Ishikawa (cell line): ENCODE measurements at regions not wholly inside any gene's neighbourhood (a gene's known extent, or its start where the extent isn't known, plus 50 kb on each side); places are given as distances from the start of the nearest gene placed in this dataset.

Experiments used
- CEBPB ChIP-seq: IDR thresholded peaks from 2 replicates; pipeline ENCODE4 v1.6.1; 2012
- CREB1 ChIP-seq: IDR thresholded peaks from 2 replicates; pipeline ENCODE4 v1.6.1; 2012; ENCODE audit warnings: low read depth
- EGR1 ChIP-seq: IDR thresholded peaks from 2 replicates; pipeline ENCODE4 v1.6.1; 2012
- EP300 ChIP-seq: IDR thresholded peaks from 2 replicates; pipeline ENCODE4 v1.6.1; 2012; ENCODE audit warnings: borderline replicate concordance
- FOXM1 ChIP-seq: IDR thresholded peaks from 2 replicates; pipeline ENCODE4 v1.6.1; 2012; ENCODE audit warnings: low read depth, borderline replicate concordance
- NFIC ChIP-seq: IDR thresholded peaks from 2 replicates; pipeline ENCODE4 v1.6.1; 2012
- RAD21 ChIP-seq: IDR thresholded peaks from 2 replicates; pipeline ENCODE4 v1.6.1; 2012; ENCODE audit warnings: low read depth
- TAF1 ChIP-seq: IDR thresholded peaks from 2 replicates; pipeline ENCODE4 v1.6.1; 2012; ENCODE audit warnings: low read depth, mild to moderate bottlenecking
- TCF12 ChIP-seq: IDR thresholded peaks from 2 replicates; pipeline ENCODE4 v1.6.1; 2012; ENCODE audit warnings: low read depth
- TEAD4 ChIP-seq: IDR thresholded peaks from 2 replicates; pipeline ENCODE4 v1.6.1; 2012
- YY1 ChIP-seq: IDR thresholded peaks from 2 replicates; pipeline ENCODE4 v1.6.1; 2012; ENCODE audit warnings: low read depth
- ZBTB7A ChIP-seq: IDR thresholded peaks from 2 replicates; pipeline ENCODE4 v1.6.1; 2012; ENCODE audit warnings: low read depth
- TF ChIP-seq, protein P1 (sequence below): IDR thresholded peaks from 2 replicates; pipeline ENCODE4 v1.6.1; 2012; ENCODE audit warnings: low read depth, mild to moderate bottlenecking
- TF ChIP-seq, protein P2 (sequence below): IDR thresholded peaks from 2 replicates; pipeline ENCODE4 v1.6.1; 2012
- TF ChIP-seq, protein P3 (sequence below): IDR thresholded peaks from 2 replicates; pipeline ENCODE4 v1.6.1; 2012

DNA sequence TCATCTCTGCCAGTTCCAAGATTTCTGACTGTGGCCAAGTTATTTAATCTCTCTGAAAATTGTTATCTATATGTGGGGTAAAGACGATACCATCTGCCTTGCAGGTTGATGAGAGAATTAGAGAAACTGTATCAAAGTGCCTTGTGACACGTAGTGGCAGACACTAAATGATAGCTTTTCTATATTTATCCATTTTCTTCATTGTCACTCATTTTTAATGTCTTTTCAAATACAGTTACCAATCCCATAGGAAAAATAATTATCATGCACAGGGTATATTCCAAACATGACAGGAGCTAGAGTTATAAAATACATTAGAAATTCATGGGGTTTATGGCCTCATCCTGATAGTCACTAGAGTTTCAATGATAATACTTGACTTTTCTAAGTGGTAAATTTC lies 95.6 kb upstream of the NOL4 start:
- TF ChIP-seq CEBPB (no peak), TAF1 (no peak), EP300 (no peak), TCF12 (no peak)
- TF ChIP-seq, protein P1, sequence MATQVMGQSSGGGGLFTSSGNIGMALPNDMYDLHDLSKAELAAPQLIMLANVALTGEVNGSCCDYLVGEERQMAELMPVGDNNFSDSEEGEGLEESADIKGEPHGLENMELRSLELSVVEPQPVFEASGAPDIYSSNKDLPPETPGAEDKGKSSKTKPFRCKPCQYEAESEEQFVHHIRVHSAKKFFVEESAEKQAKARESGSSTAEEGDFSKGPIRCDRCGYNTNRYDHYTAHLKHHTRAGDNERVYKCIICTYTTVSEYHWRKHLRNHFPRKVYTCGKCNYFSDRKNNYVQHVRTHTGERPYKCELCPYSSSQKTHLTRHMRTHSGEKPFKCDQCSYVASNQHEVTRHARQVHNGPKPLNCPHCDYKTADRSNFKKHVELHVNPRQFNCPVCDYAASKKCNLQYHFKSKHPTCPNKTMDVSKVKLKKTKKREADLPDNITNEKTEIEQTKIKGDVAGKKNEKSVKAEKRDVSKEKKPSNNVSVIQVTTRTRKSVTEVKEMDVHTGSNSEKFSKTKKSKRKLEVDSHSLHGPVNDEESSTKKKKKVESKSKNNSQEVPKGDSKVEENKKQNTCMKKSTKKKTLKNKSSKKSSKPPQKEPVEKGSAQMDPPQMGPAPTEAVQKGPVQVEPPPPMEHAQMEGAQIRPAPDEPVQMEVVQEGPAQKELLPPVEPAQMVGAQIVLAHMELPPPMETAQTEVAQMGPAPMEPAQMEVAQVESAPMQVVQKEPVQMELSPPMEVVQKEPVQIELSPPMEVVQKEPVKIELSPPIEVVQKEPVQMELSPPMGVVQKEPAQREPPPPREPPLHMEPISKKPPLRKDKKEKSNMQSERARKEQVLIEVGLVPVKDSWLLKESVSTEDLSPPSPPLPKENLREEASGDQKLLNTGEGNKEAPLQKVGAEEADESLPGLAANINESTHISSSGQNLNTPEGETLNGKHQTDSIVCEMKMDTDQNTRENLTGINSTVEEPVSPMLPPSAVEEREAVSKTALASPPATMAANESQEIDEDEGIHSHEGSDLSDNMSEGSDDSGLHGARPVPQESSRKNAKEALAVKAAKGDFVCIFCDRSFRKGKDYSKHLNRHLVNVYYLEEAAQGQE: no peak

DNA sequence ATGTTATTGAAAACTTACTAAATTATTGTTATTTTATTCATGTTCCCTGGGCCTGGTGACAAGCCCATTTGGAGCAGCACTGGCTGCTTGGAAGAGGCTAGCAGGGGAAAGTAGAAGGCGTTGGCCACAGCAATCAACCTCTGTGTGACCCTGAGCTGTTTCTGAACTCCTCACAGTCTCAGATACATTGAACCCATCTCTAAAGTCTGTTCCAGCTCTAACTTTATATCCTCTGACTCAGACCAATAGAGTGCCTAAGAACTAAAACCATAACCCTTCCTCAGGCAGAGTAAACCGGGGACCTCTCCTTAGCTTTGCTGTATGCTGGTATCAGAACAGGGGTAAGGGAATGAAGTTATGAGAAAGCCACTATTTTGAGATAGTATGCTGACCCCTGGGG lies 96.4 kb upstream of the NOL4 start:
- no peak for TF ChIP-seq CREB1
- TF ChIP-seq, protein P2, sequence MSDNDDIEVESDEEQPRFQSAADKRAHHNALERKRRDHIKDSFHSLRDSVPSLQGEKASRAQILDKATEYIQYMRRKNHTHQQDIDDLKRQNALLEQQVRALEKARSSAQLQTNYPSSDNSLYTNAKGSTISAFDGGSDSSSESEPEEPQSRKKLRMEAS: no peak
- no peak for TF ChIP-seq TCF12
- TF ChIP-seq FOXM1: no peak
- no peak for TF ChIP-seq TEAD4
- no peak for TF ChIP-seq EGR1
- TF ChIP-seq RAD21: no peak
- TF ChIP-seq ZBTB7A: no peak
- no peak for TF ChIP-seq YY1
- no peak for TF ChIP-seq NFIC
- TF ChIP-seq, protein P3, sequence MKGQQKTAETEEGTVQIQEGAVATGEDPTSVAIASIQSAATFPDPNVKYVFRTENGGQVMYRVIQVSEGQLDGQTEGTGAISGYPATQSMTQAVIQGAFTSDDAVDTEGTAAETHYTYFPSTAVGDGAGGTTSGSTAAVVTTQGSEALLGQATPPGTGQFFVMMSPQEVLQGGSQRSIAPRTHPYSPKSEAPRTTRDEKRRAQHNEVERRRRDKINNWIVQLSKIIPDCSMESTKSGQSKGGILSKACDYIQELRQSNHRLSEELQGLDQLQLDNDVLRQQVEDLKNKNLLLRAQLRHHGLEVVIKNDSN: no peak
- no peak for TF ChIP-seq TAF1
- TF ChIP-seq EP300: no peak

DNA sequence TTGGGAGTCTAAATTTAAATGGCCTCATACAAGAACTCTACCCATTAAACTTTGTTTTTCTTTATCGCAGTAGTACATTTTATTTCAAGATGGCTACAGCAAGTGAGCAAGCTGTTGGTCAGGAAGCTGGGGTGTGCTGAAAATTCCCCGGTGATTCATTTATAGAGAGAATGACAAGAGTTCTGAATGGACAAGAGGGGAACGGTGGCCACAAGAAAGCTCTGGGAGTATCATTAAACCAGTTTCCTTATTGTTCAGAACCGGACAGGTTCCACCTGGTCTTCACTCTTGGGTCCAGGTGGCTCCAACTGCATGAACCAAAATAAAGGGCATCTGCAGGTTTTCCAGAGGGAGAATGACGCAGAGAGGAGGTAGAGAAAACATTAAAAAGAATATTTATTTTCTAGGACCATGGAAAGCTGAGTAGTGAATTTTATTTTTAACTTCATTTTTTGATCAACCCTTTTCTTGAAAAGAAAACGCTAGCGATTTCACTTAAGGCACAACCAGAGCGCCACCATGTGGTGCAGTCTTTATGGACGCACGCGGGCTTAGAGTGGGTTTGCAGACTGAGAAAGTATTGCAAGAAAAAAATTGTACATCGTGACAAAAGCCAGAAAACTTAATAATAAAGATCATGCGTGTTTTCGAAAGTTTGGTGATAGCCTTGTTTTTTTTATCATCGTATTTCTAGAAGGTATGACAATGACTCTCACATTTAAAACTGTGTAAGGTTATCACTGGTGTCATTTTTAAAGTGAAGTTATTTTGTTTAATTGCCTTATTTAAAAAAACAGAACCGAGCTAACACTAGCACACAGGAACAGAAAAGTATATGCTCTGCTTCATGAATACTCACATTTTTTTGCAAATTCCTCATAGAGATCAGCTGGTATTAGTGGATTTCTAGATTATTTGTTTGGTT lies 97.9 kb upstream of the NOL4 start:
- TF ChIP-seq ZBTB7A: no peak
- TF ChIP-seq RAD21: peak; percentile 94
- TF ChIP-seq, protein P2: no peak
- TF ChIP-seq YY1: no peak
- TF ChIP-seq, protein P3: no peak

DNA sequence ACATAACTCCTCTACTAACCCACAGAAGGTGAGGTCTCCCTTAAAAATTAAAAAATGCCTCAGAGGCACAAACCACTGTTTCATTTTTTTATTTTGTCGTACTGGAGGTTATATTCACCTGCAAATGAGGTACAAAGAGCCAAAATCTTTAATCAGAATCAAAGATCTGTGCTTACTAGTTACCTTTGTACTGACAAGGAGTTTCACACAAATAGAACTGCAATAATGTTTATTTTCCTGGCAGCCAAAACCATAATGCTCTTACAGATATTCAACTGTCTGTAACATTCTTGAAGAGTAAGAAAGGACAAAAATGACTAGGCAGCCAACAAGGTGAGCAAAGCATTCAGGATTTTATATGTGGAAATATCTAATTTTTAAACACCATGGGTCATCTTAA lies 105.1 kb upstream of the NOL4 start:
- no peak for TF ChIP-seq ZBTB7A
- no peak for TF ChIP-seq TCF12
- TF ChIP-seq TAF1: no peak
- TF ChIP-seq YY1: no peak
- TF ChIP-seq, protein P2: no peak
- TF ChIP-seq, protein P3: no peak
- no peak for TF ChIP-seq CEBPB
- no peak for TF ChIP-seq CREB1
- TF ChIP-seq EP300: no peak
- TF ChIP-seq EGR1: no peak

DNA sequence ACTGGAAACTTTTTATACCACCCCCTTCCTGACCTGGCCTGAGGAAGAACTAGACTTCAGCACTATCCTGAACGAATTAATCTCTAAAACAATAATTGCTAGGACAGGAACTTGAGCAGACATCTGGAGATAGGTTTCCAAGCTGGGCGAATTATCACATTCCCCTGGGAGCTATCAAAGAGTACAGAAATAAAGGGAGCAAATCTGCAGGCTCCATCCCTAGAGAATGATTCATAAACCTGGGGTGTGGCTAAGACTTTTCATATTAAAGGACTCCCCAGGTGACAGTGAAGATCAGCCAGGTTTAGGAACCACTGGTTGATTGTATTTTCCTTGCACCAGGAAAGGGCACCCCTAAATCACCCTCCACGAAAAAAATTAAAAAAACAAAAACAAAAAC lies 105.6 kb upstream of the NOL4 start:
- TF ChIP-seq EP300 (no peak), TAF1 (no peak), TEAD4 (no peak), RAD21 (no peak), FOXM1 (no peak), CREB1 (no peak), YY1 (no peak), CEBPB (no peak), EGR1 (no peak)
- TF ChIP-seq, protein P2: no peak
- TF ChIP-seq, protein P1: no peak
